Right lobe of liver (tissue), 6 donors: ENCODE measurements at regions not wholly inside any gene's neighbourhood (a gene's known extent, or its start where the extent isn't known, plus 50 kb on each side); places are given as distances from the start of the nearest gene placed in this dataset.

ENCODE experiments used
- ATAC-seq, 4 donors: fragments of 200-7000 bp; cut with Tn5 transposase; one replicate each; pipeline ENCODE4 v1.9.1; 2020; ENCODE audit warnings: mild to moderate bottlenecking in 4 of 4, moderate library complexity in 4 of 4
- DNase-seq, 3 donors: peaks; one replicate each; pipeline ENCODE4 v3.0.0-alpha.2; 2020
- H3K27ac ChIP-seq, 3 donors: fragments of 200-600 bp; one replicate each; pipeline ENCODE4 v1.8.0; 2022
- H3K27me3 ChIP-seq, 2 donors: fragments of 200-600 bp; one replicate each; pipeline ENCODE4 v1.8.0; 2022
- H3K36me3 ChIP-seq, 4 donors: fragments of 200-600 bp; sonication (generic) in 1 of 4; one replicate each; pipeline versions ENCODE4 v1.5.1 to v1.8.0; 2017 to 2022; ENCODE audit warnings: control low read depth in 1 of 4
- H3K4me1 ChIP-seq, 4 donors: fragments of 200-600 bp; sonication (generic) in 1 of 4; one replicate each; pipeline versions ENCODE4 v1.5.1 to v1.8.0; 2017 to 2022; ENCODE audit warnings: control low read depth in 1 of 4
- H3K4me3 ChIP-seq, 3 donors: fragments of 200-600 bp; one replicate each; pipeline ENCODE4 v1.8.0; 2022
- H3K9me3 ChIP-seq, 4 donors: fragments of 200-600 bp; sonication (generic) in 1 of 4; one replicate each; pipeline versions ENCODE4 v1.5.1 to v1.8.0; 2017 to 2022; ENCODE audit warnings: control low read depth in 1 of 4
- CTCF ChIP-seq, 4 donors: fragments of 200-600 bp in 3 of 4; fragments of 450-650 bp in 1 of 4; IDR thresholded peaks; one replicate each; pipeline versions ENCODE4 v1.5.1 to v1.8.0; 2016 to 2022; ENCODE audit warnings: antibody characterized with exemption in 4 of 4, mild to moderate bottlenecking in 2 of 4
- POLR2A ChIP-seq: fragments of 450-650 bp; IDR thresholded peaks from one replicate; pipeline ENCODE4 v1.6.1; 2017; ENCODE audit warnings: antibody characterized with exemption, mild to moderate bottlenecking
- WGBS: methylation state at CpG from one replicate; pipeline ENCODE4 v1.1.6; 2018; ENCODE audit warnings: low coverage, low lambda C conversion rate; ENCODE audit not compliant: insufficient coverage; ENCODE audit errors: missing lambda C conversion rate; 5-methylcytosine and 5-hydroxymethylcytosine counted together
- intact Hi-C, 2 donors: fragments of 100-400 bp; cut with DNase I; formaldehyde crosslinking; loops; one replicate each; pipeline versions ENCODE4 v1.11.2 to v1.14.1; 2022
- donor health status: DM: no; HTN: yes; CAD: no.
- donor health status: DM: no; HTN: no; CAD: no.
- donor health status: DM: no; HTN: no; CAD: no.
- donor health status: DM: no; HTN: yes; CAD: no.
- donor health status: DM: no; HTN: yes; CAD: no.

- H3K36me3 ChIP-seq = no peaks in the 10 kb centered on the region
- no peak overlapping the region for H3K4me3 ChIP-seq
- H3K27ac ChIP-seq = no peak overlapping the region
- no peaks in the 10 kb centered on the region for H3K4me1 ChIP-seq
- no peak for DNase-seq
- no peaks in the 10 kb centered on the region for H3K9me3 ChIP-seq
- H3K27me3 ChIP-seq = no peaks in the 10 kb centered on the region
- WGBS = 7% methylated on average over 1 of the region's 1 CpG
- no peak for ATAC-seq
- no peak for TF ChIP-seq POLR2A
- TF ChIP-seq CTCF (IDR thresholded peaks at IDR 0.05) = no peak
- intact Hi-C loops = no loop called here
Measured at GRCh38 chr10:76729841-76730487, 907.6 kb downstream of the KCNMA1 start.

GRCh38 chr10:76729346-76729745 lies 908.3 kb downstream of the KCNMA1 start:
- Histone ChIP-seq H3K27ac (no peak overlapping the region), H3K36me3 (no peaks in the 10 kb centered on the region), H3K4me3 (no peak overlapping the region), H3K9me3 (no peaks in the 10 kb centered on the region), H3K27me3 (no peaks in the 10 kb centered on the region), H3K4me1 (no peaks in the 10 kb centered on the region)
- intact Hi-C loops = no loop called here
- ATAC-seq (no peak), DNase-seq (no peak)
- TF ChIP-seq CTCF (IDR thresholded peaks at IDR 0.05) = no peak
- TF ChIP-seq POLR2A = no peak

GRCh38 chr10:76727038-76727437 lies 910.6 kb downstream of the KCNMA1 start:
- TF ChIP-seq POLR2A = no peak
- no peak for TF ChIP-seq CTCF (IDR thresholded peaks at IDR 0.05)

GRCh38 chr10:76723844-76724243 lies 913.8 kb downstream of the KCNMA1 start:
- no peak for ATAC-seq
- 33% methylated on average over 9 of the region's 9 CpGs for WGBS
- intact Hi-C loops = no loop called here

More at GRCh38 chr10:76727038-76727437, 910.6 kb downstream of the KCNMA1 start:
- no peak overlapping the region for H3K4me3 ChIP-seq
- H3K36me3 ChIP-seq = no peaks in the 10 kb centered on the region
- H3K27me3 ChIP-seq = no peaks in the 10 kb centered on the region
- no peak for DNase-seq
- no peak for ATAC-seq
- no peaks in the 10 kb centered on the region for H3K4me1 ChIP-seq
- WGBS = 10% methylated on average over 1 of the region's 2 CpGs
- no peak overlapping the region for H3K27ac ChIP-seq
- intact Hi-C loops = no loop called here
- no peaks in the 10 kb centered on the region for H3K9me3 ChIP-seq

More at GRCh38 chr10:76723844-76724243, 913.8 kb downstream of the KCNMA1 start:
- Histone ChIP-seq H3K27me3 (no peaks in the 10 kb centered on the region), H3K27ac (no peak overlapping the region), H3K36me3 (no peaks in the 10 kb centered on the region), H3K4me1 (no peaks in the 10 kb centered on the region), H3K9me3 (no peaks in the 10 kb centered on the region), H3K4me3 (no peak overlapping the region)
- no peak for DNase-seq
- TF ChIP-seq CTCF (IDR thresholded peaks at IDR 0.05) (no peak), POLR2A (no peak)
